ENCODE measurements at regions not wholly inside any gene's neighbourhood (a gene's known extent, or its start where the extent isn't known, plus 50 kb on each side); places are given as distances from the start of the nearest gene placed in this dataset.

GRCh38 chr5:135108992-135109391 is 75.0 kb upstream of the PITX1 start:
- TF ChIP-seq CTCF (IDR thresholded peaks at IDR 0.05) = no peak
- no peak for TF ChIP-seq POLR2AphosphoS5 (IDR thresholded peaks at IDR 0.05)
- no peak for TF ChIP-seq POLR2A (IDR thresholded peaks at IDR 0.05)
- TF ChIP-seq EP300 (IDR thresholded peaks at IDR 0.05) = no peak
